NT2/D1 (cell line): ENCODE measurements at regions not wholly inside any gene's neighbourhood (a gene's known extent, or its start where the extent isn't known, plus 50 kb on each side); places are given as distances from the start of the nearest gene placed in this dataset.
A peak's percentile ranks its signal among the peaks of the same experiment; 100 is the strongest.
"Not testable (repeated sequence)": the region's sequence is repeated elsewhere in the genome, so short reads cannot be mapped to it uniquely, and the experiment has no call there.

Experiments used
- DNase-seq: peaks from one replicate; pipeline ENCODE4 v3.0.0-alpha.2; 2011; ENCODE audit warnings: low read depth, low spot score
- H3K27me3 ChIP-seq: 2 replicates; pipeline ENCODE4 v1.6.0; 2011; ENCODE audit warnings: mild to moderate bottlenecking; ENCODE audit not compliant: insufficient read length, insufficient read depth
- H3K36me3 ChIP-seq: 2 replicates; pipeline ENCODE4 v1.6.1; 2011; ENCODE audit warnings: mild to moderate bottlenecking, low read length, mixed read lengths; ENCODE audit not compliant: insufficient read depth, insufficient read length
- H3K4me1 ChIP-seq: 2 replicates; pipeline ENCODE4 v1.5.1; 2011; ENCODE audit not compliant: insufficient read depth, insufficient read length
- H3K4me3 ChIP-seq: 2 replicates; pipeline ENCODE4 v1.5.1; 2011; ENCODE audit warnings: low read depth; ENCODE audit not compliant: insufficient read length
- H3K9ac ChIP-seq: 2 replicates; pipeline ENCODE4 v1.6.0; 2011; ENCODE audit warnings: low read depth; ENCODE audit not compliant: insufficient read length
- H3K9me3 ChIP-seq: 2 replicates; pipeline ENCODE4 v1.5.1; 2011; ENCODE audit warnings: mild to moderate bottlenecking, low read length; ENCODE audit not compliant: insufficient read depth
- SUZ12 ChIP-seq: IDR thresholded peaks from 2 replicates; pipeline ENCODE4 v1.6.1; 2011; ENCODE audit not compliant: insufficient read length, insufficient read depth; ENCODE audit errors: extremely low read depth
- YY1 ChIP-seq: IDR thresholded peaks from 2 replicates; pipeline ENCODE4 v1.6.1; 2011; ENCODE audit not compliant: insufficient read length, insufficient read depth
- ZNF274 ChIP-seq: IDR thresholded peaks from 2 replicates; pipeline ENCODE4 v1.6.1; 2011; ENCODE audit warnings: mild to moderate bottlenecking, low read depth, low read length

GRCh38 chr7:101679653-101680173 is 50.6 kb upstream of the MYL10 start:
- DNase-seq, H3K9me3 ChIP-seq, H3K4me1 ChIP-seq, H3K27me3 ChIP-seq, H3K9ac ChIP-seq, H3K4me3 ChIP-seq, H3K36me3 ChIP-seq: not testable (repeated sequence)

- H3K4me3 ChIP-seq: no peak overlapping the region
- H3K36me3 ChIP-seq: no peaks in the 10 kb centered on the region
- no peak overlapping the region for H3K9ac ChIP-seq
- TF ChIP-seq YY1: no peak
- TF ChIP-seq SUZ12: no peak
- no peak for TF ChIP-seq ZNF274
- H3K4me1 ChIP-seq: peaks cover 9% of the 10 kb centered on the region
- no peaks in the 10 kb centered on the region for H3K27me3 ChIP-seq
- no peaks in the 10 kb centered on the region for H3K9me3 ChIP-seq
- no peak for DNase-seq
Measured at GRCh38 chr7:101680406-101681145, 51.5 kb upstream of the MYL10 start.

GRCh38 chr7:101681170-101682007 is 52.3 kb upstream of the MYL10 start:
- no peak for DNase-seq
- Histone ChIP-seq H3K9me3 (no peaks in the 10 kb centered on the region), H3K27me3 (no peaks in the 10 kb centered on the region), H3K4me3 (no peak overlapping the region), H3K36me3 (no peaks in the 10 kb centered on the region), H3K4me1 (peaks cover 9% of the 10 kb centered on the region), H3K9ac (no peak overlapping the region)
- TF ChIP-seq SUZ12 (no peak), ZNF274 (no peak), YY1 (no peak)

GRCh38 chr7:101684983-101685330 is 55.9 kb upstream of the MYL10 start:
- Histone ChIP-seq H3K27me3 (peaks cover 17% of the 10 kb centered on the region), H3K36me3 (no peaks in the 10 kb centered on the region), H3K9me3 (no peaks in the 10 kb centered on the region), H3K4me1 (peaks cover 5% of the 10 kb centered on the region), H3K4me3 (no peak overlapping the region), H3K9ac (no peak overlapping the region)
- no peak for TF ChIP-seq YY1
- no peak for TF ChIP-seq SUZ12
- no peak for TF ChIP-seq ZNF274
- no peak for DNase-seq

- no peaks in the 10 kb centered on the region for H3K9me3 ChIP-seq
- DNase-seq: no peak
- no peaks in the 10 kb centered on the region for H3K36me3 ChIP-seq
- no peak overlapping the region for H3K9ac ChIP-seq
- peaks cover 2% of the 10 kb centered on the region for H3K4me1 ChIP-seq
- H3K27me3 ChIP-seq: peaks cover 17% of the 10 kb centered on the region
- H3K4me3 ChIP-seq: no peak overlapping the region
- TF ChIP-seq YY1 (no peak), SUZ12 (no peak), ZNF274 (no peak)
Measured at GRCh38 chr7:101686030-101686429, 56.9 kb upstream of the MYL10 start.

GRCh38 chr7:101687081-101687480 is 58.0 kb upstream of the MYL10 start:
- Histone ChIP-seq H3K4me3 (no peak overlapping the region), H3K27me3 (peaks cover 17% of the 10 kb centered on the region), H3K9ac (no peak overlapping the region), H3K36me3 (no peaks in the 10 kb centered on the region), H3K4me1 (peaks cover 2% of the 10 kb centered on the region), H3K9me3 (no peaks in the 10 kb centered on the region)
- DNase-seq: no peak
- TF ChIP-seq ZNF274: no peak
- TF ChIP-seq YY1: no peak
- TF ChIP-seq SUZ12: no peak

- Histone ChIP-seq H3K27me3 (peaks cover 17% of the 10 kb centered on the region), H3K4me1 (peaks cover 4% of the 10 kb centered on the region), H3K36me3 (no peaks in the 10 kb centered on the region), H3K4me3 (peak overlapping the region; percentile 28), H3K9ac (no peak overlapping the region), H3K9me3 (no peaks in the 10 kb centered on the region)
- DNase-seq: no peak
- TF ChIP-seq ZNF274: no peak
- no peak for TF ChIP-seq YY1
- no peak for TF ChIP-seq SUZ12
Measured at GRCh38 chr7:101687791-101688182, 58.7 kb upstream of the MYL10 start.

- peak overlapping the region; percentile 56 for H3K9ac ChIP-seq
Measured at GRCh38 chr7:101688183-101688831, 59.2 kb upstream of the MYL10 start.

More at GRCh38 chr7:101688183-101688831, 59.2 kb upstream of the MYL10 start:
- no peak for TF ChIP-seq SUZ12
- TF ChIP-seq YY1: no peak
- TF ChIP-seq ZNF274: no peak
- DNase-seq: peak; percentile 36
- Histone ChIP-seq H3K36me3 (no peaks in the 10 kb centered on the region), H3K9me3 (no peaks in the 10 kb centered on the region), H3K4me1 (peaks cover 4% of the 10 kb centered on the region), H3K27me3 (peaks cover 17% of the 10 kb centered on the region), H3K4me3 (peak overlapping the region; percentile 28)
